Upper lobe of left lung (tissue), 4 donors: ENCODE measurements at regions not wholly inside any gene's neighbourhood (a gene's known extent, or its start where the extent isn't known, plus 50 kb on each side); places are given as distances from the start of the nearest gene placed in this dataset.

Experiments
- EP300 ChIP-seq, 4 donors: sonication (generic); formaldehyde crosslinking; IDR thresholded peaks; one replicate each; pipeline ENCODE4 v1.5.1; 2017; ENCODE audit warnings: antibody characterized with exemption in 4 of 4, control low read depth in 2 of 4
- TF ChIP-seq, protein P1 (sequence below), 6 experiments: fragments of 450-650 bp in 4 of 6; fragments of 200-600 bp in 2 of 6; sonication (generic) in 2 of 6; IDR thresholded peaks; one replicate each; pipeline ENCODE4 v1.5.1; 2016 to 2019; ENCODE audit warnings: antibody characterized with exemption in 6 of 6

DNA sequence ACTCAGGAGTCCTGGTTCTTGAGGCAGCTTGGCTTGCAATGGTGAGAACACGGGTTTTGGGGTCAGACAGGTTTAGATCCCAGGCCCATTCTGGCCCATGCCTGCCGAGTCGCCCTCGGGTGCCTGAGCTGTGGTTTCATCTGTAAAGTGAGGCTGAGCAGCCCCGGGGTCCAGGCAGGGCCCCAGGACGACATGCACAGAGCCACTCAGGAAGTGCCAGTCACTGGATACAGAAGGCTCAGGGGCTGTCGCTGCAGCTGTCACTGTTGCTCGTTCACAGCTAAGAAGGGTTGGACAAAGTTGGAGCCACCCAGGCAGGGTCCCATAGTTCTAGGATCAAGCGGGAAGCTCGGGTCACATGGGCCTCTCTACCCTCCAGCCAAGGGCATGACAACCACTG lies 403.1 kb downstream of the BCL11B start:
- TF ChIP-seq, protein P1, sequence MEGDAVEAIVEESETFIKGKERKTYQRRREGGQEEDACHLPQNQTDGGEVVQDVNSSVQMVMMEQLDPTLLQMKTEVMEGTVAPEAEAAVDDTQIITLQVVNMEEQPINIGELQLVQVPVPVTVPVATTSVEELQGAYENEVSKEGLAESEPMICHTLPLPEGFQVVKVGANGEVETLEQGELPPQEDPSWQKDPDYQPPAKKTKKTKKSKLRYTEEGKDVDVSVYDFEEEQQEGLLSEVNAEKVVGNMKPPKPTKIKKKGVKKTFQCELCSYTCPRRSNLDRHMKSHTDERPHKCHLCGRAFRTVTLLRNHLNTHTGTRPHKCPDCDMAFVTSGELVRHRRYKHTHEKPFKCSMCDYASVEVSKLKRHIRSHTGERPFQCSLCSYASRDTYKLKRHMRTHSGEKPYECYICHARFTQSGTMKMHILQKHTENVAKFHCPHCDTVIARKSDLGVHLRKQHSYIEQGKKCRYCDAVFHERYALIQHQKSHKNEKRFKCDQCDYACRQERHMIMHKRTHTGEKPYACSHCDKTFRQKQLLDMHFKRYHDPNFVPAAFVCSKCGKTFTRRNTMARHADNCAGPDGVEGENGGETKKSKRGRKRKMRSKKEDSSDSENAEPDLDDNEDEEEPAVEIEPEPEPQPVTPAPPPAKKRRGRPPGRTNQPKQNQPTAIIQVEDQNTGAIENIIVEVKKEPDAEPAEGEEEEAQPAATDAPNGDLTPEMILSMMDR (IDR thresholded peaks at IDR 0.05), result no peak
- no peak for TF ChIP-seq EP300 (IDR thresholded peaks at IDR 0.05)
